ENCODE measurements at regions not wholly inside any gene's neighbourhood (a gene's known extent, or its start where the extent isn't known, plus 50 kb on each side); places are given as distances from the start of the nearest gene placed in this dataset.
"Not testable (repeated sequence)": the region's sequence is repeated elsewhere in the genome, so short reads cannot be mapped to it uniquely, and the experiment has no call there.

GRCh38 chr10:109633846-109634245 lies 289.5 kb downstream of the XPNPEP1 start:
- DNase-seq, result no peak

GRCh38 chr10:109633017-109633416 lies 290.3 kb downstream of the XPNPEP1 start:
- DNase-seq, result not testable (repeated sequence)

GRCh38 chr10:109624939-109625338 lies 298.4 kb downstream of the XPNPEP1 start:
- DNase-seq, result no peak

GRCh38 chr10:109622566-109622965 lies 300.7 kb downstream of the XPNPEP1 start:
- no peak for DNase-seq

GRCh38 chr10:109620396-109620795 lies 302.9 kb downstream of the XPNPEP1 start:
- DNase-seq, result no peak

GRCh38 chr10:109619914-109620313 lies 303.4 kb downstream of the XPNPEP1 start:
- no peak for DNase-seq

- no peak for DNase-seq
Measured at GRCh38 chr10:109618748-109619147, 304.6 kb downstream of the XPNPEP1 start.

GRCh38 chr10:109618301-109618700 lies 305.0 kb downstream of the XPNPEP1 start:
- no peak for DNase-seq

GRCh38 chr10:109616359-109616980 lies 306.8 kb downstream of the XPNPEP1 start:
- DNase-seq, result no peak

GRCh38 chr10:109595356-109595755 lies 328.0 kb downstream of the XPNPEP1 start:
- not testable (repeated sequence) for DNase-seq

- no peak for DNase-seq
Measured at GRCh38 chr10:109593682-109594081, 329.6 kb downstream of the XPNPEP1 start.

GRCh38 chr10:109592391-109592790 lies 330.9 kb downstream of the XPNPEP1 start:
- no peak for DNase-seq

- no peak for DNase-seq
Measured at GRCh38 chr10:109591601-109592000, 331.7 kb downstream of the XPNPEP1 start.

- no peak for DNase-seq
Measured at GRCh38 chr10:109588259-109588658, 335.1 kb downstream of the XPNPEP1 start.

- DNase-seq, result no peak
Measured at GRCh38 chr10:109587366-109587765, 335.9 kb downstream of the XPNPEP1 start.

GRCh38 chr10:109556399-109556798 lies 366.9 kb downstream of the XPNPEP1 start:
- no peak for DNase-seq

- DNase-seq, result not testable (repeated sequence)
Measured at GRCh38 chr10:109542050-109542603, 381.2 kb downstream of the XPNPEP1 start.

- DNase-seq, result no peak
Measured at GRCh38 chr10:109534193-109534592, 389.1 kb downstream of the XPNPEP1 start.

GRCh38 chr10:109529258-109529657 lies 394.1 kb downstream of the XPNPEP1 start:
- DNase-seq, result no peak

- DNase-seq, result no peak
Measured at GRCh38 chr10:109517748-109518147, 405.6 kb downstream of the XPNPEP1 start.

GRCh38 chr10:109504401-109504800 lies 418.9 kb downstream of the XPNPEP1 start:
- DNase-seq, result no peak

- no peak for DNase-seq
Measured at GRCh38 chr10:109487691-109488090, 435.6 kb downstream of the XPNPEP1 start.

GRCh38 chr10:109480836-109481235 lies 442.5 kb downstream of the XPNPEP1 start:
- DNase-seq, result no peak

- DNase-seq, result no peak
Measured at GRCh38 chr10:109475711-109476421, 447.4 kb downstream of the XPNPEP1 start.
